ENCODE measurements at regions not wholly inside any gene's neighbourhood (a gene's known extent, or its start where the extent isn't known, plus 50 kb on each side); places are given as distances from the start of the nearest gene placed in this dataset.

GRCh38 chr13:18944501-18945068 is 237.0 kb downstream of the TUBA3C start:
- TF ChIP-seq EZH2 (IDR thresholded peaks at IDR 0.05) (no peak), POLR2AphosphoS5 (IDR thresholded peaks at IDR 0.05; ENCODE audit: borderline replicate concordance, low read depth, low read length) (no peak), FOXP2 (optimal IDR thresholded peaks at IDR 0.05; ENCODE audit: control extremely low read depth, extremely low read length, insufficient read depth) (no peak)

Data from SK-N-MC (cell line).